Lung (tissue), 11 donors: ENCODE measurements at regions not wholly inside any gene's neighbourhood (a gene's known extent, or its start where the extent isn't known, plus 50 kb on each side); places are given as distances from the start of the nearest gene placed in this dataset.

Experiments
- ATAC-seq: fragments of 200-7000 bp; cut with Tn5 transposase; one replicate; pipeline ENCODE4 v1.9.1; 2020; ENCODE audit warnings: moderate number of reproducible peaks; ENCODE audit not compliant: insufficient read depth, low FRiP score
- DNase-seq, 3 donors: peaks; one replicate each; pipeline ENCODE4 v3.0.0-alpha.2; 2013 to 2017
- H3K27ac ChIP-seq, 2 donors: one replicate each; pipeline ENCODE4 v1.5.1; 2013; ENCODE audit warnings: mild to moderate bottlenecking in 2 of 2, moderate library complexity in 2 of 2, control low read depth in 1 of 2, inconsistent platforms in 1 of 2, low read depth in 1 of 2, low read length in 1 of 2
- H3K27me3 ChIP-seq, 3 donors: one replicate each; pipeline ENCODE4 v1.5.1; 2013; ENCODE audit warnings: low read length in 2 of 3; ENCODE audit not compliant: control insufficient read depth in 3 of 3, insufficient read depth in 3 of 3
- H3K36me3 ChIP-seq, 4 donors: one replicate each; pipeline ENCODE4 v1.5.1; 2013; ENCODE audit warnings: low read length in 4 of 4, mild to moderate bottlenecking in 1 of 4, moderate library complexity in 1 of 4; ENCODE audit not compliant: control insufficient read depth in 4 of 4, insufficient read depth in 4 of 4
- H3K4me1 ChIP-seq, 5 donors: one replicate each; pipeline ENCODE4 v1.5.1; 2013; ENCODE audit warnings: low read length in 5 of 5, mild to moderate bottlenecking in 2 of 5, moderate library complexity in 1 of 5; ENCODE audit not compliant: control insufficient read depth in 5 of 5, insufficient read depth in 5 of 5
- H3K4me3 ChIP-seq: one replicate; pipeline ENCODE4 v1.5.1; 2013; ENCODE audit warnings: mild to moderate bottlenecking, control low read depth, moderate library complexity
- H3K9ac ChIP-seq, 2 donors: one replicate each; pipeline ENCODE4 v1.5.1; 2013; ENCODE audit warnings: low read length in 2 of 2, control low read depth in 1 of 2; ENCODE audit not compliant: insufficient read depth in 1 of 2
- H3K9me3 ChIP-seq, 4 donors: one replicate each; pipeline ENCODE4 v1.5.1; 2013; ENCODE audit warnings: low read length in 3 of 4, mild to moderate bottlenecking in 1 of 4, moderate library complexity in 1 of 4; ENCODE audit not compliant: control insufficient read depth in 4 of 4, insufficient read depth in 3 of 4
- CTCF ChIP-seq: IDR thresholded peaks from 2 replicates; pipeline ENCODE4 v1.5.1; 2012; ENCODE audit warnings: mild to moderate bottlenecking; ENCODE audit errors: control extremely low read depth, extremely low read depth
- WGBS, 2 donors: extraction: QIAGEN DNeasy Blood & Tissue Kit; methylation state at CpG; one replicate each; pipeline ENCODE4 v1.1.7; 2013; 5-methylcytosine and 5-hydroxymethylcytosine counted together
- donor health status: control.
- donor health status: control.
- donor health status: Bipolar disorder and iron deficiency.
- donor health status: healthy.
- donor health status: DM: yes; HTN: yes; CAD: no.

GRCh38 chr20:48476854-48477253 lies 350.9 kb downstream of the PREX1 start:
- Histone ChIP-seq H3K27me3 (peaks cover 0 to 20% (median 9%) of the 10 kb centered on the region in 3 donors), H3K27ac (no peak overlapping the region), H3K4me1 (peaks cover 0 to 13% (median 0%) of the 10 kb centered on the region in 5 donors), H3K36me3 (no peaks in the 10 kb centered on the region), H3K4me3 (no peak overlapping the region), H3K9ac (no peak overlapping the region), H3K9me3 (peaks cover 0 to 3% (median 0%) of the 10 kb centered on the region in 4 donors)
- WGBS, 2 donors: 88 to 89% methylated on average over 11 of the region's 11 CpGs
- DNase-seq (no peak), ATAC-seq (no peak)
- no peak for TF ChIP-seq CTCF

- Histone ChIP-seq H3K36me3 (no peaks in the 10 kb centered on the region), H3K9me3 (no peaks in the 10 kb centered on the region), H3K4me1 (peaks cover 0 to 11% (median 0%) of the 10 kb centered on the region in 5 donors), H3K9ac (no peak overlapping the region), H3K27ac (no peak overlapping the region), H3K4me3 (no peak overlapping the region), H3K27me3 (peaks cover 0 to 6% (median 0%) of the 10 kb centered on the region in 3 donors)
- 76 to 77% methylated on average over 5 of the region's 5 CpGs for WGBS, 2 donors
- no peak for ATAC-seq
- DNase-seq: no peak
- no peak for TF ChIP-seq CTCF
These were observed 353.8 kb downstream of the PREX1 start for GRCh38 chr20:48474022-48474421.

GRCh38 chr20:48471759-48472408 lies 355.9 kb downstream of the PREX1 start:
- Histone ChIP-seq H3K4me1 (no peaks in the 10 kb centered on the region), H3K27me3 (peaks cover 0 to 6% (median 0%) of the 10 kb centered on the region in 3 donors), H3K9ac (no peak overlapping the region), H3K4me3 (no peak overlapping the region), H3K9me3 (peaks cover 0 to 8% (median 0%) of the 10 kb centered on the region in 4 donors), H3K27ac (no peak overlapping the region), H3K36me3 (no peaks in the 10 kb centered on the region)
- no peak for TF ChIP-seq CTCF
- WGBS, 2 donors: 65 to 73% methylated on average over 9 of the region's 9 CpGs
- ATAC-seq (no peak), DNase-seq (no peak)

DNA sequence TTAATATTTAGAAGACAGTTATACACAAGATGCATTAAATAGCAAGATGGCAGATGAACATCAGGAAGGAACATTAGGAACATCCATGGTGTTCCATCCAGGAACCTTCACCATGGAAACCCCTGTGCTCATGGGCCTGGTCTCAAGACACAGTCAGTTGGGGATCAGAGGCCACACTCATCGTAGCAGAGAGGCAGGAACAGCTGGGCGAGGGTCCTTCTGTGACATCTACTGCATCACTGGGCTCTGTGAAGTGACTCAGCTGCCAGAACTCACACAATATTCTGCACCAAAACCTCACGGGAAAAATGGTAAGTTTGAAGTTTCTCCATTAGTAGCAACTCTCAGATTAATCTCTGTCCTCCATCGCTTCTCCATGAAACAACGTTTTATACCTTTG lies 356.6 kb downstream of the PREX1 start:
- peaks cover 0 to 8% (median 0%) of the 10 kb centered on the region in 4 donors for H3K9me3 ChIP-seq
- ATAC-seq (no peak), DNase-seq (no peak)
- no peak overlapping the region for H3K27ac ChIP-seq
- no peaks in the 10 kb centered on the region for H3K4me1 ChIP-seq
- H3K4me3 ChIP-seq: no peak overlapping the region
- H3K9ac ChIP-seq: no peak overlapping the region
- WGBS, 2 donors: 73 to 81% methylated on average over 5 of the region's 5 CpGs
- no peaks in the 10 kb centered on the region for H3K36me3 ChIP-seq
- TF ChIP-seq CTCF: no peak
- H3K27me3 ChIP-seq: peaks cover 0 to 6% (median 0%) of the 10 kb centered on the region in 3 donors
